HG03342 (cell line): ENCODE measurements at regions not wholly inside any gene's neighbourhood (a gene's known extent, or its start where the extent isn't known, plus 50 kb on each side); places are given as distances from the start of the nearest gene placed in this dataset.
"Not testable (repeated sequence)": the region's sequence is repeated elsewhere in the genome, so short reads cannot be mapped to it uniquely, and the experiment has no call there.

ENCODE experiments used
- ATAC-seq: cut with Tn5 transposase; IDR thresholded peaks from one replicate; pipeline ENCODE4 v1.9.1; 2021; ENCODE audit warnings: mild to moderate bottlenecking, moderate library complexity; ENCODE audit not compliant: unreplicated experiment

DNA sequence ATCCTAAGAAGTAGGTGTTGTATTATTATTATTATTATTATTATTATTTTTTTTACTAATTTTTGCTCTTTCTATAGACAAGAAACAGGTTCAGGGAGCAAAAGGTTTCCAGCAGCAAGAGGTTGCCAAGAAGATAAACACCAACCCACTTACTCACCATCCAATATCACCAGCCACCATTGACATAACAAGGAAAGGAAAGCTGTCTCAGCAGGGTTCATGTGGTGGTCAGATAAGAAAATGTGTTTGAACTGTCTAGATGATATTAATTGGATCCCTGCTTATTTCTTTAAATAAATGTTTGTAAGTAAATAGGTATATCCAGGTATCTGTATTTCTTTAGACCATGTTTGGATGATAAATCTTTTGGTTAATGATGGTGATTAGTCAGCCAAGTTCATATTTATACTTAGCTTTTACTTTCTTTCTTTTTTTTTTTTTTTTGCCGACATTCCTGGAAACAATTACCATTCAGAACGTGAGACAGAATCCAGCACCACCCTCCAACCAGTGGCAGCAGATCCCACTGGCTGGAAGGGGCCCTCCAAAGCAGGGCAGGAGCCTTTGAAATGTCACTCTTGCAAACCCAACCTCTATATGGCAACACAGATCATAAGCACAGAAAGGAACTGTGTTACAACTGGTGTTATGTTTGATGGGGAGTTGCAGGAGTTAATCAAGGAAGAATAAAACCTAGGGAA lies 139.2 kb upstream of the ECI2 start:
- ATAC-seq, result no peak

DNA sequence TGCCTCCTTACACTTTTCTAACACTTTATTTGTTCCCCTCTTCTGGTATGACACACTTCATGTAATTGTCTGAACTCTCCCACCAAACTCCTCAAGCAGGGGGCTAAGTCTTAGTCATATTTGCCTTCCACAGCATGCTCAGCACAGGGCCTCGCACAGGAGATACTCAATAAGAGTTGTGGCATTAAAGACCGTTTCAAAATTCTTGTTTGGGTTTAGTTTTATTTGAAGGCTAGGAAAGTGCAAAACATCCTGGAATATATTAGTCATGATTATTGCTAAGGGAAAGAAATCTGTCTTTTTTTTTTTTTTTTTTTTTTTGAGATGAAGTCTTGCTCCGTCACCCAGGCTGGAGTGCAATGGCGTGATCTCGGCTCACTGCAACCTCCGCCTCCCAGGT lies 137.6 kb upstream of the ECI2 start:
- ATAC-seq, result no peak

DNA sequence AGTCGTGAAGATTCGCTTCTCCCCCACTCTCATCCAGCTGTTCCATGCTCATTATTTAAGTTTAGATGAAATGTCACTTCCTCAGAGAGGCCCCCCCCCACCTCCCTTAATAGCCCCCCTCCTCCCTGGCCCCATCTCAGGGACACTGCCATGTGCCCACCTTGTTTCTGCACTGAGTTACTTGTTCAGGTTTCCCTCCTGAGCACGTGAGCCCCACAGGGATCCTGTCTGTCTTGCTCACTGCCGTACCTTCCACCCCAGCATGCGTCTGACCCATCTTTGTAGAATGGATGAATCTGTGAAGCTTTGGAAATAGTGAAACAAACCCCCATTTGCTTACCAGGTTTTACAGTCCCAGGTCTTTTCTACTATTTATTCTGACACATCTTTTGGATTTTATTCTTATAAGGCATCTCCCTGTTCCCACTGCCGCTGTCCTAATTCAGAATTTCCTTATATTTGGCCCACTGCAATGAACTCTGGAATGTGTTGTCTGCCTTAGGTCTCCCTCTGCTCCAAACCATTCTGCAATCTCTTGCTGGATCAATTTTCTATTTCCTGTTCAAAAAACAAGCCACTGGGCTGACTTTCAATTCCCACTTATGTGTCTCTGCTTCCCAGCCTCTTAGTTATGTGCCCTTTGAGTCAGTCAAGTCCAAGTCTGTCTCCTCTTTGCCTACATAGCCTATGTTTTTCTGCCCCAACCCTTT lies 136.5 kb upstream of the ECI2 start:
- no peak for ATAC-seq

DNA sequence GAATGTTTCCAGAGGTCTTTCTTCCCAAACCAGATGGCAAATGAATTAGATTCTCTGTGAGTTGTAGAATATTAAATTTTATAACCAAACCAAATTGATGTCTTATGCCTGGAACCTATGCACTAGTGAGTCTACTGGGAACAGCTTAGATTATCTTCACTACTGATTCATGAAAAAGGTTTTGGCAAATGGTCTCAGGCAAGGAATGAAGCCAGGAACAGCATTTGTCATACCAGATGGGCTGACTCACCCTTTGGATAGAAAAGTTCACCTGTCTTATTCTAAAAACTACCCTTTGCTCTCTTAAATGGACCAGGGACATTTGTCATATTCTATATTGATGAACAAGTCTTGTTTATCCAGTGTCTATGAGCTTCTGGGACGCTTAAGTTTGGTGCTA lies 135.4 kb upstream of the ECI2 start:
- no peak for ATAC-seq

DNA sequence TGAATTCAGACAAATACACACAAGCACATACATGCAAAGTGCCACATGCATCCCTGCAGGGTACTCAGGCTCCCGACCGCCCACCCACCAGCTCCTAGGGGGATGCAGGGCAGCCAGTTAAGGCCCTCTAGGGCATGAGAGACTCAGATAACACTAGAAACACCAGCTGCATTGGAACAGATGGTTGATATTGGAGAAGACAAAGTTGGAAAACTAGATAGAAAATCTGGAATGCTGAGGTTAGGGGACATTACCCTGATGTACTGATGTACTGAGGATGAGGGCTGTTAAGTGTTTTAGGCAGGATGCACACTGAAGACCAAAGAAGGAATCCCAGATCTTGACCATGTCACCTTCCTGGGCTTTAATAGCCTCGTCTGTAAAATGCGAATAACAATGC lies 134.6 kb upstream of the ECI2 start:
- ATAC-seq, result no peak

DNA sequence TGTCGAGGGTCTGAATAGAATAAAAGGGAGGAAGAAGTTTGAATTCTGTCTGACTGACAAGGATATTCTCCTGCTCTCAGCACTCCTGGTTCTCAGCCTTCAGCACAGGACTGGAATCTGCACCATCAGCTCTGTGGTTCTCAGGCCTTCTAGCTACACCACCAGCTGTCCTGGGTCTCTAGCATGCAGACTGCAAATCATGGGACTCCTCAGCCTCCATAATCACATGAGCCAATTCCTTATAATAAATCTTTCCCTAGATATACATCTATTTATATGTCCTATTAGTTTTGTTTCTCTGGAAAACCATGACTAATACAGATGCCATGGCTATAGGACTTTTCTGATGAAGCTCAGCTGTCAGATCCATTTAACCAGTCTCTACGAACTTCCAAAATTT lies 132.8 kb upstream of the ECI2 start:
- no peak for ATAC-seq

DNA sequence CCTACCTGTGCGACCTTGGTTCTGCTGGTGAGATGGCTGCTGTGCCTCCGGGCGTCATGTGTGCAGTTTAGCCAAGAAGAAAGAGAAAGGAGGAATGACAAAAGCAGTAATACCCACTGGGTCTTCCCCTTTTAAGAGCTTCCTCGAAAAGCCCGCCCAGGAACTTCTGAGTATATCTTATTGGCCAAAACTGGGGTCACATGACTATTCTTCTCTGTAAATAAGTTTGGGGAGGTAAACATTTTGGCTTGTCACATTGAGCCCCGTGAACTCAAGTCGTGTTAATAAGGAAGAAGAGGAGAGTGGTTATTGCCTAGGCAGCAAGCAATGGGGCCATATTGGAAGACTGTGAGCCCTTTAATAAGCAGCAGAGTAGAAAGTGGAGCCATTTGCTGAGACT lies 130.4 kb upstream of the ECI2 start:
- no peak for ATAC-seq

DNA sequence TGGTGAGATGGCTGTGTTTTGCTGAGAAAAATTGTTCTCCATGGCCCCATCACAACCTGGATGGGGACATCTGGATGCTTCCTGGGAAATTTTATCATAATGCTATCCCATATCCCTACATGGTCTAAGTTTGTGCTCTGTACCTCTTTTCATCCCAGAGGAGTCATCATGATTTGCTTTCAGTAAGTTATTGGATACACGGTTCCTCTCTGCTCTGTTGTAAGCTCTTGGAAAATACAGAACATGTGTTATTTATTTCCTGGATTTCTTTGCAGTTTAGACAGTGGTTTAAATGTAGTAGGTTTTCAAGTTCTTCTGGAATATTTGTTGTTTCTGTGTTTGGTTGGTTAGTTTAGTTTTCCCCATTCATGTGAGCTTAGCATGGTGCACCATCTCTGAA lies 129.2 kb upstream of the ECI2 start:
- ATAC-seq, result no peak

DNA sequence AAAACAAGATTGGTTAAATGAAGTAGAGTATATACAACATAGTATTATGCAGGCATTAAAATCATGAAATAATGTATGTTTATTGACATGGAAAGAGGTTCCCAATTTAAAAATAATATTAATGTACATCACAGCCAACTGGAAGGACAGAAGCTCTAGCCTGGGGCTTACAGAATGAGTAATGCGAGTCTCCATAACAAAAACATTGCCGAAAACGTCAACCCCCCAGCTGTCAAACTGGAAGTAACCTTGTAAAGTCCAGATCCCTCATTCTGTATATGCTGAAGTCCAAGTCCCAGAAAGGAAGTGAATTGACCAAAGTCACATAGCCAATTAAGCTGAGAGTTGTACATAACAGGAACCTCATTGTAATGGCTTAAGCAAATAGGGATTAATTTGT lies 128.7 kb upstream of the ECI2 start:
- ATAC-seq, result no peak

DNA sequence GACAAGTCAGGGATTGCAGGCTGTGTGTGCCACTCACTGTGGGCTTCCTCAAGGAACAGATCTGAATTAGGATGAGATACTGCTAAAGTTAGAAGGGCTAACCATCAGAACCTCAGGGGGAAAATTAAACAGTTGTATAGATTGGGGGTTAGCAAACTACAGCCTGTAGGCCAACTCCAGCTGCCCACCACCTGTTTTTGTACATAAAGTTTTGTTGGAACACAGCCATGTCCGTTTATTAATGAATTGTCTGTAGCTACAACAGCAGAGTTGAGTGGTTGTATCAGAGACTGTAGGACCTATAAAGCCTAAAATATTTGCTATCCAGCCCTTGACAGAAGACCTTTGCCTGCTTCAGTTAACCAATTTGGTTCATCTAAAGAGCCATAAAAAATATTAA lies 127.2 kb upstream of the ECI2 start:
- ATAC-seq, result no peak

DNA sequence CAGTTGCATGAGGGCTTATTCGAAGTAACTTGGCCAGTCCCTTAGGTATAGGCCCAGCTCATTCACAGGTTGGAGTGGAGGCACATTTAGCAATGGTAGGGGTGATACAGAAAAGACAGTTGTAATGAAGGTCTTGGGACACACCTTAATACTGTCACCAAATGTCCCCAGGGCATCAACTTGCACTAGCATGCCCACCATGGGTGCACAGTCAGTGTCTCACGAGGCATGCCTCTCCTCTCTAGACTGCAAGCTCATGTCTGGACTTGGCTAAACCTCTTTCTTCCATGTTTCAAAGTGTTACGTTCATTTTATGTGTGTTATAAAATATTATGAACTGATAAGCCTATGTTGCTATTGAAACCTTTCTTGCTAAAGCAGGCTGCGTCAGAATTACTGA lies 124.0 kb upstream of the ECI2 start:
- no peak for ATAC-seq

DNA sequence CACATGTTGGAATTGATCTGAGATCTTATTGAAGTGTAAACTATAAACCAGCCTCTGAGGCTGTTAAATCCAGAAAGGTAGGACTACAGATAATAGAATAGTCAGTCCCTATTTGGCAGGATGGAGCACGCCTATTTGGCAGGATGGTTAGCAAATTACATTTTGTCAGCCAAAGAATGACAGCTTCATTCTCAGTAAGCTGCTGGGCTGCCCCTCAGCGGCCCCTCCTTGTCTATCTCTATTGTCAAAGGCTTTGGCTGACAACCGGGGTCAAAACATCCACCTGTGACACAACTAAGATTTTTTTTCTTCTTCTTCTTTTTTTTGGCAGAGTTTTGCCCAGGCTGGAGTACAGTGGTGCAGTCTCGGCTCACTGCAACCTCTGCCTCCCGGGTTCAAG lies 123.4 kb upstream of the ECI2 start:
- ATAC-seq, result no peak

DNA sequence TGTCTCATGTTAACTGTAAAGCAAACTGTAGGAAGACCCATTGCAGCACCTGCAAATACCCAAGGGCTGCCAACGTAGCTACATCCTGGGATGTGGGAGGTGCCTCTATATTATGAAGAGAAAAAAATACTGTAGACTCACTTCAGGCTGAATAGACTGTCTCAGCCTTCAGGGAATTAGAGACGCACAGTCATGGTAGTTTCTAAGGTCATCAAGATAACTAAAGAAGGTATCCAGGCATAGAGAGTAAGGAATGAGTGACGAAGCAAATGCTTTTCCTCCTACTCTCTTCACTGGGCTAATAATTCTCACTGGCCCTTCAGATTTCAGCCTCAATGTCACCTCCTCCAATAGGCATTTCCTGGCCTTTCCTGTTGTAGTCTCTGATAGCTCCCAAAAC lies 121.6 kb upstream of the ECI2 start:
- no peak for ATAC-seq

DNA sequence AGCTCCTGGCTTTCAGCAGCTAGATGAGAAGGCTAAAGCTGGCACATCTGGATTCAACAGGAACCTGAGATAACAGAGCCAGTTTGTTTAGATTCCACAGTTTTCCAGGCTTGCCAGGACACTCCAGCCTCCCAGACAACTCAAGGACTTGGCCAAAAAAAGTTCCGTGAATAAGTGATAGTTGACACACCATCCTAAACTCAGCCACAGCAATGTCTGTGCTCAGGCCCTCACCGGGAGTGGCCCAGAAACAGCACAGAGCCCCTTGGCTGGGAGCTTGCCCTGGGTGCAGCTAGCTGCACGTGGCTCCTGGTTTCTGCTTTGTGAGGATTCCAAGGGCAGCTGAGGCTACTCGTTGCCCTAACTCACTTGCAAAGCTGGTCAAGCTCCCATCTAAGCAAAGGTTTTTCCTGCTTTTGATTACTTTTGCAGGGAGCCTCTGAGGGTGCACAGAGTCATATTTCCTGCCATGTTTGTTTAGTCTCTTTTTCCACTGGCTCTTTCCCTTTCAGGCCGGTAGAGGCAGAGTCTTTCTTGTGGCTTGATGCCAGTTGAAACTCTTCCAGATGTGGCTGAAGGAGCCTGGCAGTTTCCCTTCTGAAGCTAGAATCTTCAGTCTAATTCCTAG lies 118.3 kb upstream of the ECI2 start:
- ATAC-seq, result no peak

DNA sequence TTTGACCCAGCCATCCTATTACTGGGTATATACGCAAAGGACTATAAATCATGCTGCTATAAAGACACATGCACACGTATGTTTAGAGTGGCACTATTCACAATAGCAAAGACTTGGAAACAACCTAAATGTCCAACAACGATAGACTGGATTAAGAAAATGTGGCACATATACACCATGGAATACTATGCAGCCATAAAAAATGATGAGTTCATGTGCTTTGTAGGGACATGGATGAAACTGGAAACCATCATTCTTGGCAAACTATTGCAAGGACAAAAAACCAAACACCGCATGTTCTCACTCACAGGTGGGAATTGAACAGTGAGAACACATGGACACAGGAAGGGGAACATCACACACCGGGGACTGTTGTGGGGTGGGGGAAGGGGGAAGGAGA lies 117.1 kb upstream of the ECI2 start:
- not testable (repeated sequence) for ATAC-seq

DNA sequence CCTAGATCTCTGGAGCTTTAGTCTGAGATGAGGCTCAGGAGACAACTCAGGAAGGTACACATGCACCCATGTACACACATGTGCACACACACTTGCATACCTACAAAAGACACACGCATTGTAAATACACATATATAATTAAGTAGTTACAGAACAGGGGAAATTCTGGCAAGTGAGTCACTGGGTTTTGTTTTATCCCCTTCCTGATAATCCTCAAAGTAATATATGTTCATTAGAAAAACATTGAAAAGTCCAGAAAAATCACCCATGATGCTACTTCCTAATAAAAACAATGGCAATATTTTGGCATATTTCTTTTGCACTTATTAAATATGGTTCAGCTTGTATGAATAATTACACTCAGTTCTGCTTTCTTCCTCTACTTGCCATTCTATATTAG lies 115.3 kb upstream of the ECI2 start:
- no peak for ATAC-seq

DNA sequence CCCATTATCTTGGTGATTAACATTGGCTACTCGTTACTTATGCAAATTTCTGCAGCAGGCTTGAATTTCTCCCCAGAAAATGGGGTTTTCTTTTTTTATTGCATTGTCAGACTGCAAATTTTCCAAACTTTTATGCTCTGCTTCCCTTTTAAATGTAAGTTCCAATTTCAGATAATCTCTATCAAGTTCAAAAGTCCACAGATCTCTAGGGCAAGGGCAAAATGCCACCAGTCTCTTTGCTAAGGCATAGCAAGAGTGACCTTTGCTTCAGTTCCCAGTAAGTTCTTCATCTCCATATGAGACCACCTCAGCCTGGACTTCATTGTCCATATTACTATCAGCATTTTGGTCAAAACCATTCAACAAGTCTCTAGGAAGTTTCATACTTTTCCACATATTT lies 108.5 kb upstream of the ECI2 start:
- ATAC-seq, result not testable (repeated sequence)

DNA sequence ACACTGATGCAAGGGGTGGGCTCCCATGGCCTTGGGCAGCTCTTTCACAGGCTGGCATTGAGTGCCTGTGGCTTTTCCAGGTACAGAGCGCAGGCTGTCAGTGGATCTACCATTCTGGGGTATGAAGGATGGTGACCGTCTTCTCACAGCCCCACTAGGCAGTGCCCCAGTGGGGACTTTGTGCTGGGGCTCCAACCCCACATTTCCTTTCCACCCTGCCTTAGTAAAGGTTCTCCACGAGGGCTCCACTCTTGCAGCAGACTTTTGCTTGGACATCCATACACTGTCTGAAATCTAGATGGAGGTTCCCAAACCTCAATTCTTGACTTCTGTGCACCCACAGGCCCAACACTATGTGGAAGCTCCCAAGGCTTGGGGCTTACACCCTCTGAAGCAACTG lies 107.9 kb upstream of the ECI2 start:
- ATAC-seq, result no peak

DNA sequence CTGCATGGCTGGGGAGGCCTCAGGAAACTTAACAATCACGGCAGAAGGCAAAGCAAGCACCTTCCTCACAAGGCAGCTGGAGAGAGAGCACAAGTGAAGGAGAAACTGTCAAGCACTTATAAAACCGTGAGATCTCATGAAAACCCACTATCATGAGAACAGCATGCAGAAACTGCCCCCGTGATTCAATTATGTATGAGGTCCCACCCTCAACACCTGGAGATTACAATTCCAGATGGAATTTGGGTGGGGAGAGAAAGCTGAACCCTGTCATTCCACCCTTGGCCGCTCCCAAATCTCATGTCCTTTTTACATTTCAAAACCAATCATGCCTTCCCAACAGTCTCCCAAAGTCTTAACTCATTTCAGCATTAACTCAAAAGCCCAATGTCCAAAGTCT lies 107.2 kb upstream of the ECI2 start:
- ATAC-seq, result no peak

DNA sequence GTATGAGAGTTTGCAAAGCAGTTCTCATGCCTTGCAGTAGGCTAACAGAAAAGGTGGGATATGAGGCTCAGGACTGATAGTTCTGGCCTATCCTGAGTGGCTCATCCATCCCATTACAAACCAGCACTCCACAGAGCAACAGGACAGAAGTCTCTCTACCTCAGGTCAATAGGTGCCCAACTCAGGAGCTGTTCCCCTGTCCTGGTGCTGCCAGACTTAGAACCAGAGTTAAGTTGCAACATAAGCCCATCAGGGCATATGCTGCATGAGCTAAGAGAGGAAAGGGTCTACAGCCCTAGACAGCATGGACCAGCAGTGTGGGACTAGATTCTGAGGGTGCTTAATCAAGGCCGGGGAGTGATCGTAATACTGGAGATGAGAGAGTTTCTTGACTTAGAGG lies 104.8 kb upstream of the ECI2 start:
- no peak for ATAC-seq

DNA sequence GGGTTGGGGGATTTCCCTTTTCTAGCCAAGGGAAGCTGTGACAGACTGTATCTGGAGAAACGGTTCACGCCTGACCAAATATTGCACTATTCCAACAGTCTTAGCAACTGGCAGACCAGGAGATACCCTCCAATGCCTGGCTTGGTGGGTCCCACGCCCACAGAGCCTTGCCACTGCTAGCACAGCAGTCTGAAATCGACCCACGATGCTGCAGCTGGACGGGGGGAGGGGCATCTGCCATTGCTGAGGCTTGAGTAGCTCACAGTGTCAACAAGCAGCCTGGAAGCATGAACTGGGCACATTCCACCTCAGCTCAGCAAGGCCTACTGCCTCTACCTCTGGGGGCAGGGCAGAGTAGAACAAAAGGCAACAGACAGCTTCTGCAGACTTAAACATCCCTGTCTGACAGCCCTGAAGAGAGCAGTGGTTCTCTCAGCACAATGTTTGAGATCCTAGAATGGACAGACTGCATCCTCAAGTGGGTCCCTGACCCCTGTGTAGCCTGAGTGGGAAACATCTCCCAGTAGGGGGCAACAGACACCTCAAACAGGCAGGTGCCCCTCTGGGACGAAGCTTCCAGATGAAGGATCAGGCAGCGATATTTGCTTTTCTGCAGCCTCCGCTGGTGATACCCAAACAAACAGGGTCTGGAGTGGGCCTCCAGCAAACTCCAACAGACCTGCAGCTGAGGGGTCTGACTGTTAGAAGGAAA lies 89.9 kb upstream of the ECI2 start:
- ATAC-seq, result no peak
